GM18502 (cell line): ENCODE measurements at regions not wholly inside any gene's neighbourhood (a gene's known extent, or its start where the extent isn't known, plus 50 kb on each side); places are given as distances from the start of the nearest gene placed in this dataset.
A peak's percentile ranks its signal among the peaks of the same experiment; 100 is the strongest.

Source experiments
- ATAC-seq: cut with Tn5 transposase; IDR thresholded peaks from one replicate; pipeline ENCODE4 v1.9.1; 2021; ENCODE audit warnings: mild to moderate bottlenecking; ENCODE audit not compliant: unreplicated experiment, poor library complexity

- ATAC-seq = no peak
These were observed 84.7 kb upstream of the TSPAN8 start for GRCh38 chr12:71242511-71242910.

- no peak for ATAC-seq
These were observed 83.1 kb upstream of the TSPAN8 start for GRCh38 chr12:71240946-71241345.

GRCh38 chr12:71239731-71240130 is 81.9 kb upstream of the TSPAN8 start:
- no peak for ATAC-seq

- no peak for ATAC-seq
These were observed 79.3 kb upstream of the TSPAN8 start for GRCh38 chr12:71237128-71237527.

- ATAC-seq = no peak
These were observed 78.4 kb upstream of the TSPAN8 start for GRCh38 chr12:71236133-71236660.

GRCh38 chr12:71233083-71233482 is 75.3 kb upstream of the TSPAN8 start:
- no peak for ATAC-seq

- ATAC-seq = no peak
These were observed 72.7 kb upstream of the TSPAN8 start for GRCh38 chr12:71230542-71230941.

GRCh38 chr12:71223139-71223538 is 65.3 kb upstream of the TSPAN8 start:
- ATAC-seq = no peak

- ATAC-seq = no peak
These were observed 64.6 kb upstream of the TSPAN8 start for GRCh38 chr12:71222436-71222835.

GRCh38 chr12:71220260-71220659 is 62.5 kb upstream of the TSPAN8 start:
- no peak for ATAC-seq

GRCh38 chr12:71219224-71219623 is 61.4 kb upstream of the TSPAN8 start:
- ATAC-seq = no peak

GRCh38 chr12:71218616-71219015 is 60.8 kb upstream of the TSPAN8 start:
- ATAC-seq = no peak

- ATAC-seq = peak; percentile 65
These were observed 59.2 kb upstream of the TSPAN8 start for GRCh38 chr12:71216725-71217579.

GRCh38 chr12:71214511-71215285 is 56.9 kb upstream of the TSPAN8 start:
- no peak for ATAC-seq

- no peak for ATAC-seq
These were observed 50.4 kb upstream of the TSPAN8 start for GRCh38 chr12:71208053-71208685.
